NOMO-1 treated with dmso at 0.1 percent for 144 hours (cell line): ENCODE measurements at regions not wholly inside any gene's neighbourhood (a gene's known extent, or its start where the extent isn't known, plus 50 kb on each side); places are given as distances from the start of the nearest gene placed in this dataset.
A peak's percentile ranks its signal among the peaks of the same experiment; 100 is the strongest.

ENCODE experiments used
- DNase-seq: peaks from one replicate; lab custom pipeline; 2025; ENCODE audit not compliant: unreplicated experiment; lab: John Stamatoyannopoulos, UW

DNA sequence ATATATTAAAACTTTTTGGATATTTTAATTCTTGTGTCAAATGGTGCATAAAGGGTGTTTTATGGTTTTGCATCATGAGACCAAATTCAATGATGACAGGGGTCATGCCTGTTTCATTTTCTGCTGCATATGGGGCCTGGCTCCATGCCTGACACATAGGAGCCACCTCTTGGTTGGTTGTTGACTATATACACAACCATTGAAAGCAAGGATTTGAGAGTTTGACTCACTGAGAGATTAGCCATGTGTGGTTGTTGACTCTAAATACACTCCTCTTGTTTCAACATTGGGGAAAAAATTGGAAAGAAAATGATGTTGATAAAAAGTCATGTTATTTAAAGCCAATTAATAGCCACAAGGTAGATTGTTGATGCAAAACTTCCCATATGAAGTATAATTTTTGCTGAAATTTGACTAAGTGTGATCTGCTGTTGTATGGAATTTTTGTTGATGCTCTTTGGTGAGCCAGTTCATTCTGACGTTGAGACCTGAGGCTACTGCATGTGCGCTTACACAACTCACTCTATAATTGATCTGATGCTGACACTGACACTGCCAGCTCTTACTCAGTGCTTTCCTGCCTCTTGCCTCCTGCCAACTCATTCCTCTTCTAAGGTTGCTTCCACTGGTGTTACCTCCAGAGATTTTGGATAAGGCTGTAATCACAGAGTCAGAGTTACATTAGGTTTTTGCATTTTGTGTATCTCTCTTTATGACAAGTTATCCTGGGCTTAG lies 446.2 kb upstream of the SLC14A2 start:
- no peak for DNase-seq

DNA sequence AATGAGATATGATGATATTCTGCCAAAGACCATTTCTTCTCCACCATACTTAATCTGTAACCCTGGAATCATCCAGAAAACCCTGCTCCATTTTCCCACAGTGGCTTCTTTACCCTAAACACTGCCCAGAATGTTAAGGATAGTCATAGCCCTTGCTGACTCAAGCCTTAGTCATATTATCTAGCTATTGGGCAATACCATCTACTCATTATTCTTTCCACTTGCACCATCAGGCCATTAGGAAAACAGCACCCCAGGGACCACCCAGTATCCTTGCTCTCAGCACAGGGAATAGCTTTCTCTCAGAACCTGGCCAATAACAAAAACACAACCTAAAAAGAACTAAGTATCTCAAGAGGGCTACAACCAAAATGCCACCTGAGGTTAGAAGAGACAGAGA lies 445.7 kb upstream of the SLC14A2 start:
- DNase-seq = no peak

- DNase-seq = no peak
Measured at GRCh38 chr18:45171679-45172191, 443.5 kb upstream of the SLC14A2 start.

- no peak for DNase-seq
Measured at GRCh38 chr18:45173327-45173726, 441.9 kb upstream of the SLC14A2 start.

GRCh38 chr18:45173799-45174519 lies 441.3 kb upstream of the SLC14A2 start:
- DNase-seq = no peak

- no peak for DNase-seq
Measured at GRCh38 chr18:45174629-45175136, 440.6 kb upstream of the SLC14A2 start.

- no peak for DNase-seq
Measured at GRCh38 chr18:45175511-45175910, 439.8 kb upstream of the SLC14A2 start.

DNA sequence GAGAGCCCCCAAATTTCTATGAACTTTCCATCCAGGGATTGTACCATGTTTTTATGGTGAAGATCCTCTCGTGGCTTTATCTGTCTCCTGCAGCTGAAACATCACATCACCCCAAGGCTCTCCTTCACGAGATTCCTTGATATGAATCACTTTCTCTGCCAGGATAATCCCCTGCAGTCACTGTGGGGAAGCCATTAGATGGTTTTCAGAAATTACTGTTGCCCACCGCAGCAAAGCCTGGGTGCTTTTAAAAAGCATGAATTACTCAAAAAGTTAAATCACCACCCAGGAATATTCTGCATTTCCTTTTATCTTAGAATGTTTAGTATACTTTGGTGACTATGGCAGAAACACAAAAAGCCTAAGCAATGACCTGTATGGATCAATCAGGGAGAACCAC lies 428.4 kb upstream of the SLC14A2 start:
- no peak for DNase-seq

DNA sequence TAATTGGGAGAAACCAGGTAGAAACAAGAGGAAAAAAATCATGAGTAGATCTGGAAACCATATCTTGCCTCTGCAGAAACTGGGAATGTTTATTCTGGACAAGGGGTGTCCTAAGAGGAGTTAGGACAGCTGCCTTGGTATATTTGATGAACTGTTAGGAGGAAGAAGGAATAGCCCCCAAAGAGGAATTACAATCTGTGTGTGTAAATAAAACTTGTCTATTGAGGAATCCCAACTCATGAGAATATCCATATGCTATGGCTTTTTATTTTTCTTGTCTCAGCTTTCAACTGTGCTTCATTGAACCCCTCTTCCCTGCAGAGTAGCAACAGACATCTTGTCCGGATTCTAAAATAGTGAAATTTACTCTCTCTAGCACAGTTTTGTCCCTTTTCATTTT lies 423.5 kb upstream of the SLC14A2 start:
- DNase-seq = no peak

DNA sequence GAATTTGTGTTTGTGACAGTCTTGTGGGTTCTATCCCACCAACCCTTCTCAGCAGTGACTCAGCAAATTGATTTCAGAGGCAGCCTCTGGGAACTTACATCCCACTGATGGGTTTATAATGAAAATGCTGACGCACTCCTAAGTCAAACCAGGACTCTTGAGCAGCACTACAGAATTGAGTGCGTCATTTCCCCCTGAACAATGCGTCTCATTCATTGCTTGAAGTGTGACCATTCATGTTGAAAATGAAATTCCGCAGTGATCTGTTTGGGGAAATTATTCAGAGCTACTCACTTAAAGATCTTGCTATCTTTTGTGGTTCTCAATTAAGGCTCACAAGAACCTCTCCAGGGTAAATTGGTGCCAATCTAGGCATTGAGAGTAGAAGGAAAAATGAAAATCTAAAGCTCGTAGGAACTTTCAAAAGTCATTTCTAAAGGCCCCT lies 417.7 kb upstream of the SLC14A2 start:
- no peak for DNase-seq

- no peak for DNase-seq
Measured at GRCh38 chr18:45198526-45198925, 416.8 kb upstream of the SLC14A2 start.

- no peak for DNase-seq
Measured at GRCh38 chr18:45201029-45201428, 414.2 kb upstream of the SLC14A2 start.

DNA sequence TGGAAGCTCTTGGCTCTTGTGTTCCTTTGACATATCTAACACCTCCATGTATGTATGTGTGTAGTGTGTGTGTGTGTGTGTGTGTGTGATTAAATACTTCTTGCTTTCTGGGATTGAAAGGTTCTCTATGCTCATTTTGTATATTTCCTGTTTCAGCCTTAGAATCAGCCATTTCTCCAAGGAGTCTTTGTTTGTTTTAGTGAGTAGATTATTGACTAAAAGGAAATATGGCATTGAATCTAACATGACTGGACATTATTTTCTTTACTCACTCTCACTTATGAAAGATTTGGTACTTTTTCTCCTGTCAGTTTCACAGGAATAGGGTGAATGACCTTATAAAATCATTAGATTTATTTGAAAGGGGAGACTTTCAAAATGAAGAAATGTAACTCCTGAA lies 413.8 kb upstream of the SLC14A2 start:
- no peak for DNase-seq

DNA sequence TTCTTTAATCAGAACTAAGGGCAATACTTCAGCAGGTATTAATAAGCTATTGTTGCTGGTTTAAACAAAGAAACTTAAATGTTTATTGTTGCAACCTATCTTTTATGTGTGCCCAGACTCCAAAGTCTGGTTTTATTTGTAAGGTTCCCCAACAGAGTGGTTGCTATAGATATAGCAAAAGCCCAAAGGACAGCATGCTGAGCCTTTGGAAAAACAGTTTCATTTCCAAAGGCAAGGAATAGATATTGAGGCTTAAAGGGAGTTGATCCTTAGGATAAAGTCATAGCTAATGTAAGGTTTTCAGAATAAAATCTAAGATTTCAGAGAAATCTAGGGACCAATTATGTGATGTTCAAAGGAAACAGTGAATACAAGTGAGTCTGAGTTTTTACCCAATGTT lies 413.2 kb upstream of the SLC14A2 start:
- no peak for DNase-seq

DNA sequence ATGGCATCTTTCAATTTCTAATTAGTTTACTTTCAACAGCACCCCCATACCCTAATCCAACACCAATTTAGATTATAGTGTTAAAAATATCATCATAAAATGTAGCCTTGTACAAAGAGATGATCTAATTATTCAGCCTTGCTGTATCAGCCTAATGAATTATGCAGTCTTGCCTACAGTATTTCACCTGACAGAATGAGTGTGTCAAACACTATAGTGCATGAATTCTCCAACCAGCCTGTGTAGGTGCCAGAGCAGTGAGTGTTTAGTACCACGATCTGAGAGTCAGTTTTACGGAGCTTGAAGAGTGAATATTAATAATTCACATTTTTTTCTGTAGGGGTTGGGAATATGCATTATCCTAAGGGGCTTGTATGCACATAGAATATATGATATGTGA lies 411.6 kb upstream of the SLC14A2 start:
- DNase-seq = no peak

- DNase-seq = no peak
Measured at GRCh38 chr18:45207328-45207727, 407.9 kb upstream of the SLC14A2 start.

- no peak for DNase-seq
Measured at GRCh38 chr18:45208164-45208563, 407.1 kb upstream of the SLC14A2 start.

GRCh38 chr18:45212181-45213039 lies 402.9 kb upstream of the SLC14A2 start:
- peak; percentile 48 for DNase-seq

DNA sequence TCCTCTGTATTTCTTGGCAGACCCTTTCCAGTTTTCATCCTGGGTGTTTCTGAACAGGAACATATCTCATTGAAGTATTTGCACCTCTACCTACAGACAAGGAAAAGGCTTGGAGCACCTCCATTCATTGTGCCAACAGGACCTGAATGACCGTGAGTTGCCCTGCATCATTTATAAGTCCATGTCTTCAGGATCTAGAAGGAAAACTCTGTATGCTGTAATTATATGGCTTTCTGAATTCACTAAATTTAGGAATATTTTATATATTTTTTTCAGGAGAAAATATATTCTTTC lies 402.3 kb upstream of the SLC14A2 start:
- no peak for DNase-seq

- DNase-seq = no peak
Measured at GRCh38 chr18:45218436-45218835, 396.8 kb upstream of the SLC14A2 start.

- no peak for DNase-seq
Measured at GRCh38 chr18:45221363-45221762, 393.9 kb upstream of the SLC14A2 start.
